A549 (cell line): ENCODE measurements at regions not wholly inside any gene's neighbourhood (a gene's known extent, or its start where the extent isn't known, plus 50 kb on each side); places are given as distances from the start of the nearest gene placed in this dataset.

Experiments
- ATAC-seq, 2 experiments: fragments of 200-7000 bp in 1 of 2; fragments of >200 bp in 1 of 2; cut with Nextera tagmentation in 1 of 2; cut with Tn5 transposase in 1 of 2; 3 replicates each; pipeline versions ENCODE4 v1.8.0 to v1.9.1; 2018 to 2020; ENCODE audit warnings: mild to moderate bottlenecking in 1 of 2, moderate library complexity in 1 of 2
- CTCF ChIA-PET: fragments of 300-600 bp; sonication (Branson Sonifier 250); formaldehyde crosslinking; extraction: SDS; loops from one replicate; lab custom pipeline; 2021; ENCODE audit warnings: antibody characterized with exemption, inconsistent platforms; lab: Yijun Ruan, JAX
- POLR2A ChIA-PET: fragments of 350-600 bp; formaldehyde crosslinking; extraction: SDS; loops from one replicate; lab custom pipeline; 2021; ENCODE audit warnings: antibody characterized with exemption, inconsistent platforms; lab: Yijun Ruan, JAX
- DNase-seq, 2 experiments: peaks; one replicate each; pipeline versions ENCODE4 v3.0.0 to v3.0.0-alpha.2; 2011 to 2016; ENCODE audit warnings: low read depth in 1 of 2, low spot score in 1 of 2
- FAIRE-seq: peaks from 2 replicates; lab custom pipeline; 2011; peaks lifted over from hg19 to GRCh38; lab: Jason Lieb, UNC
- H3K27ac ChIP-seq, 2 experiments: fragments of >200 bp; sonication (Bioruptor Twin); formaldehyde crosslinking; 3 replicates each; pipeline ENCODE4 v1.5.1; 2016 to 2017
- H3K4me1 ChIP-seq: fragments of >200 bp; sonication (Bioruptor Twin); formaldehyde crosslinking; 3 replicates; pipeline ENCODE4 v1.6.1; 2016
- H3K4me2 ChIP-seq: fragments of >200 bp; sonication (Bioruptor Twin); formaldehyde crosslinking; 3 replicates; pipeline ENCODE4 v1.6.1; 2016
- H3K4me3 ChIP-seq: fragments of >200 bp; sonication (Bioruptor Twin); formaldehyde crosslinking; 3 replicates; pipeline ENCODE4 v1.5.1; 2016
- H3K9me3 ChIP-seq: fragments of >200 bp; sonication (Bioruptor Twin); formaldehyde crosslinking; 3 replicates; pipeline ENCODE4 v1.6.1; 2016
- ATOH8 ChIP-seq: fragments of 250-450 bp; sonication (Bioruptor Pico); IDR thresholded peaks from 2 replicates; pipeline ENCODE4 v1.5.0; 2020; ENCODE audit warnings: low read depth, mild to moderate bottlenecking, moderate library complexity
- CEBPB ChIP-seq, 2 experiments: fragments of >200 bp in 1 of 2; sonication (Bioruptor Twin) in 1 of 2; formaldehyde crosslinking in 1 of 2; IDR thresholded peaks; 2 replicates each; pipeline ENCODE4 v1.6.1; 2012 to 2016
- CHD4 ChIP-seq: fragments of 200-600 bp; sonication (generic); IDR thresholded peaks from 2 replicates; pipeline ENCODE4 v1.6.1; 2016; ENCODE audit warnings: antibody characterized with exemption, mild to moderate bottlenecking, borderline replicate concordance
- CTCF ChIP-seq: fragments of >200 bp; sonication (Bioruptor Twin); formaldehyde crosslinking; IDR thresholded peaks from 3 replicates; pipeline ENCODE4 v1.5.1; 2016
- EHF ChIP-seq: fragments of 250-450 bp; sonication (Bioruptor Pico); IDR thresholded peaks from 2 replicates; pipeline ENCODE4 v1.5.0; 2020; ENCODE audit warnings: mild to moderate bottlenecking
- ELK1 ChIP-seq: fragments of 150-350 bp; IDR thresholded peaks from 2 replicates; pipeline ENCODE4 v1.6.1; 2014; ENCODE audit warnings: low read depth, mild to moderate bottlenecking, low read length
- ESRRA ChIP-seq: fragments of 150-350 bp; IDR thresholded peaks from 2 replicates; pipeline ENCODE4 v1.6.1; 2014; ENCODE audit warnings: mild to moderate bottlenecking, low read length, borderline replicate concordance
- FOSB ChIP-seq: fragments of 250-450 bp; sonication (Bioruptor Pico); IDR thresholded peaks from 2 replicates; pipeline ENCODE4 v1.5.0; 2020; ENCODE audit warnings: mild to moderate bottlenecking, moderate library complexity
- FOSL2 ChIP-seq, 2 experiments: fragments of 450-650 bp in 1 of 2; fragments of >200 bp in 1 of 2; sonication (Bioruptor Twin) in 1 of 2; formaldehyde crosslinking; IDR thresholded peaks; 2 replicates each; pipeline versions ENCODE4 v1.5.0 to v1.6.1; 2016 to 2020; ENCODE audit warnings: mild to moderate bottlenecking in 1 of 2, moderate library complexity in 1 of 2
- FOXS1 ChIP-seq: fragments of 250-450 bp; sonication (Bioruptor Pico); IDR thresholded peaks from 2 replicates; pipeline ENCODE4 v1.5.0; 2020; ENCODE audit warnings: mild to moderate bottlenecking, moderate library complexity
- GATA3 ChIP-seq: IDR thresholded peaks from 2 replicates; pipeline ENCODE4 v1.6.1; 2012; ENCODE audit warnings: borderline replicate concordance
- HDAC2 ChIP-seq: fragments of 200-600 bp; sonication (generic); IDR thresholded peaks from 2 replicates; pipeline ENCODE4 v1.6.1; 2016
- HES2 ChIP-seq: fragments of >200 bp; sonication (Bioruptor Twin); formaldehyde crosslinking; IDR thresholded peaks from 2 replicates; pipeline ENCODE4 v1.6.1; 2016
- HOXA7 ChIP-seq: fragments of 250-450 bp; sonication (Bioruptor Pico); IDR thresholded peaks from 2 replicates; pipeline ENCODE4 v1.5.0; 2020; ENCODE audit warnings: mild to moderate bottlenecking, moderate library complexity
- JUN ChIP-seq, 2 experiments: fragments of >200 bp; sonication (Bioruptor Twin); formaldehyde crosslinking; IDR thresholded peaks; 2 replicates in 1 of 2; 3 replicates in 1 of 2; pipeline ENCODE4 v1.6.1; 2016 to 2017
- JUNB ChIP-seq: fragments of >200 bp; sonication (Bioruptor Twin); formaldehyde crosslinking; IDR thresholded peaks from 2 replicates; pipeline ENCODE4 v1.6.1; 2016
- KDM1A ChIP-seq: fragments of 200-600 bp; sonication (generic); IDR thresholded peaks from 2 replicates; pipeline ENCODE4 v1.6.1; 2016; ENCODE audit warnings: low read depth, mild to moderate bottlenecking
- TP53 ChIP-seq: fragments of 250-450 bp; sonication (Bioruptor Pico); IDR thresholded peaks from 2 replicates; pipeline ENCODE4 v1.5.0; 2021; ENCODE audit warnings: mild to moderate bottlenecking, moderate library complexity
- ZNF302 ChIP-seq: fragments of 250-450 bp; sonication (Bioruptor Pico); IDR thresholded peaks from 2 replicates; pipeline ENCODE4 v1.9.0; 2021; ENCODE audit warnings: inconsistent platforms, mild to moderate bottlenecking, moderate library complexity
- WGBS: methylation state at CpG from one replicate; pipeline ENCODE4 v1.1.6; 2017; ENCODE audit errors: missing lambda C conversion rate; 5-methylcytosine and 5-hydroxymethylcytosine counted together

- Histone ChIP-seq H3K27ac (no peak overlapping the region), H3K4me3 (no peak overlapping the region), H3K4me2 (no peak overlapping the region), H3K4me1 (peaks cover 9% of the 10 kb centered on the region; the same call in 1 of the 3 replicates), H3K9me3 (no peaks in the 10 kb centered on the region)
- TF ChIP-seq ELK1 (no peak), TP53 (CRISPR knock-in tag) (no peak), CEBPB (IDR thresholded peaks at IDR 0.05) (no peak)
- no peak for DNase-seq
- 97% methylated on average over 7 of the region's 7 CpGs for WGBS
- FAIRE-seq, result no peak
- ChIA-PET CTCF (interaction anchor here (0.6 to 1.6 kb wide), 5 partner anchors 24 to 256 kb away, joined by 3 to 4 read pairs (median 3); no protein-coding TSS in a partner anchor), POLR2A (no interaction called here)
- no peak for ATAC-seq
Observed at GRCh38 chr12:124494751-124495129, 72.7 kb downstream of the NCOR2 start.

DNA sequence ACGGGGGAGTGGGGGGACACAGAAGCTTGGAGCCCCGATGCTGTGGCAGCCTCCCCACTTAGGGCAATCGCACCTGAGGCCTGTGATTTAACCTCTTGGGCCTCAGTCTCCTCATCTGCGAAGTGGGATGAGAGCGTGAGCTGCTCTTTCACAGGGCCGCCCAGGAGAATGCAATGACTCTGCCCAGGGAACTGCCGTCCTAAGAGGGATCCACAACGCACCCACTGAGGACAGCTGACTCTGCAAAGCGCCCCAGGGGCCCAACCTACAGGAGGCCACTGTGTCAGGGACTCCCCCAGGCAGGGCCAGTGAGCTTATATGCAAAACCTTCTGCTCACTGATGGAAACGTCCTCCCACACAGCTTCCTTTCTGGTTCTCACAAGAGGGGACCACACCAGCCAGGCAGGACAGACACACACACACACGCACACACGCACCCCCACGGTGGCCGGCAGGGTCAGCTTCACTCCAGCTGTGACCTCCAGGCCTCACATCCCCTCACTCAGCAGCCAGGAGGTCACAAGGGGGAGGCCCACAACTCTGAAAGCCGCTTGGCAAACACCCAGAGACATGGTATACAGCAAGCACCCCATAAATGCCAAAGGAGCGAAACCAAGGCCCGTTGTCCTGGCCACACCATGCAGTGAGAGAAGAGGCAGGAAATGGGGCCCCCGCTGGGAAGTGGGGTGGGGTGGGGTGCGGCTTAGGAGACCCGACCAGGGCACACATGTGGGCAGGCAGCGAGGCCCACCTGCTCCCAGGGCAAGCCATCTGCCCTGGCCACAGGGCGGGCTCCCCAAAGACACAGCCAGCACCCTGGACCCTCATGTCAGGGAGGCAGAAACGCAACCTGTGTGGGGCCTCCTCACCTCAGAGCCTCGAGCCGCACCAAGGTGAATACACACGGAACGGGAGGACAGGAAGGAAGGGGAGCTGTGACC, 73.3 kb downstream of the NCOR2 start:
- Histone ChIP-seq H3K4me1 (peaks cover 9% of the 10 kb centered on the region; the same call in 1 of the 3 replicates), H3K27ac (no peak overlapping the region), H3K4me3 (no peak overlapping the region), H3K9me3 (no peaks in the 10 kb centered on the region), H3K4me2 (no peak overlapping the region)
- DNase-seq, result no peak
- ATAC-seq, result no peak
- FAIRE-seq, result no peak
- ChIA-PET POLR2A (no interaction called here), CTCF (interaction anchor here (0.6 to 1.6 kb wide), 7 partner anchors 16 to 277 kb away, joined by 3 to 4 read pairs (median 3); no protein-coding TSS in a partner anchor)
- WGBS, result 90% methylated on average over 26 of the region's 27 CpGs
- no peak for TF ChIP-seq FOSB (CRISPR knock-in tag)
- no peak for TF ChIP-seq GATA3
- 0 out of 2 replicates have a peak, but pooled peaks have one; percentile 23 for TF ChIP-seq KDM1A

DNA sequence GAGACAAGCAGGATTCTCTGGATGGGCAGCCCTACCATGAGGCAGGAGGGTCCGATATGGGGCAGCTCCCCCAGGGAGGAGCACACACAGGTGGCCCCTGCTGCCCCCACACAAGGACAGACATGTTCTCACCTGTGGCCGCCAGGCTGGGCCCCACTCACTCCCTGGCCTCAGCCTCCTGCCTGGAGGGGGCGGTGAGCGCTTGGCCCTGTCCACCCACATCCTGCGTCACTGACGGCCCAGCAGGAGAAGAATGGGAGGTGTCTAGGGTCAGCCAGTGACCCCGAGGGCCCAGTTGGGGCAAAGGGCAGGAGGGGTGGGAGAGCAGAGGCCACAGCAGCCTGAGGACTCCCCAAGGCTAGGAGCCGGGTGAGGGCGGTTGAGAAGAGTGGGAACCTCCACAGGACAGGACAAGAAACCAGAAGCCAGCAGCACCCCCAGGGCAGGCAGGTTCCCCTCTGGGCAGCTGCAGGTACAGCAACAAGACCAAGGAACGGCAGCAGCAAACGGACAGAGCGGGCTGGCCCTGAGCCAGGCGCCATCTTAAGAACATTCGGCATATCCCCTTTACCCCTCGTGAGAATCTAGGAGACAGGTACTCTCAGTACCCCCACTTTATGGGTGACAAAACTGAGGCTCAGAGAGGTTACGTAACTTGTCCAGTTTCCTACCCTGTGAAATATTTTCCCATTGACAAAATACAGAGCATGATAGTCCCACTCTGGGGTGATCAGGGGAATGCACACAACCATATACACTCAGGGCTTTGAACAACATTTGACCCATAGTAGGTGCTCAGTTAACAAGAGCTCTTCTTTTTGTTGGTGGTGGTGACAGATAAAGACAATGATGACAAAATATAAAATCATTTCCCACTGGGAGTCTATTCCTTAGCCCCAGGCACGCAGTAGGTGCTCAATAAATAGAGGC, 74.3 kb downstream of the NCOR2 start:
- TF ChIP-seq CHD4 (peak; percentile 68; the same call in 1 of the 2 replicates), KDM1A (peak; percentile 73; the same call in 1 of the 2 replicates), HDAC2 (no peak), ZNF302 (CRISPR knock-in tag) (no peak), CEBPB (IDR thresholded peaks at IDR 0.05) (peak; percentile 4 to 23; a peak in 2 of 4 replicates)
- no peak for FAIRE-seq
- POLR2A ChIA-PET, result no interaction called here
- Histone ChIP-seq H3K4me1 (peaks cover 9% of the 10 kb centered on the region; the same call in 1 of the 3 replicates), H3K9me3 (no peaks in the 10 kb centered on the region), H3K27ac (no peak overlapping the region; a peak in 1 of 6 replicates), H3K4me3 (no peak overlapping the region), H3K4me2 (no peak overlapping the region)
- CTCF ChIA-PET, result interaction anchor here (0.7 to 1.6 kb wide), 6 partner anchors 15 to 278 kb away, joined by 3 to 4 read pairs (median 4); no protein-coding TSS in a partner anchor
- peak in 1 of 2 experiments; percentile 9; a peak in 1 of 6 replicates for ATAC-seq
- WGBS, result 76% methylated on average over 11 of the region's 17 CpGs
- DNase-seq, result peak in 1 of 2 experiments; percentile 33

GRCh38 chr12:124491856-124492420, 75.5 kb downstream of the NCOR2 start:
- Histone ChIP-seq H3K4me1 (peaks cover 6% of the 10 kb centered on the region; the same call in 1 of the 3 replicates), H3K4me3 (no peak overlapping the region), H3K4me2 (no peak overlapping the region), H3K9me3 (no peaks in the 10 kb centered on the region), H3K27ac (no peak overlapping the region)
- no peak for DNase-seq
- 97% methylated on average over 20 of the region's 20 CpGs for WGBS
- no peak for FAIRE-seq
- ChIA-PET POLR2A (no interaction called here), CTCF (interaction anchor here (1.0 to 2.2 kb wide), 3 partner anchors 9 to 280 kb away, joined by 4 to 7 read pairs (median 4); no protein-coding TSS in a partner anchor)
- ATAC-seq, result no peak
- TF ChIP-seq FOSB (CRISPR knock-in tag) (no peak), ESRRA (no peak), HDAC2 (no peak), CHD4 (no peak), HES2 (no peak), JUNB (no peak), CTCF (no peak), JUN (IDR thresholded peaks at IDR 0.05) (no peak), FOXS1 (no peak), FOSL2 (IDR thresholded peaks at IDR 0.05) (no peak), FOSL2 (CRISPR knock-in tag; IDR thresholded peaks at IDR 0.05) (no peak), ATOH8 (CRISPR knock-in tag) (no peak), HOXA7 (CRISPR knock-in tag) (no peak), ELK1 (no peak), EHF (CRISPR knock-in tag) (no peak)
